ENCODE measurements at regions not wholly inside any gene's neighbourhood (a gene's known extent, or its start where the extent isn't known, plus 50 kb on each side); places are given as distances from the start of the nearest gene placed in this dataset.

- TF ChIP-seq CTCF (IDR thresholded peaks at IDR 0.05) (no peak), EZH2 (IDR thresholded peaks at IDR 0.05; ENCODE audit: borderline replicate concordance, insufficient read depth, low read depth, low read length, poor library complexity, severe bottlenecking) (no peak)
These were observed 155.5 kb downstream of the PTGER3 start for GRCh38 chr1:70892140-70892539.
